Neuronal stem cell (in vitro differentiated cells): ENCODE measurements at regions not wholly inside any gene's neighbourhood (a gene's known extent, or its start where the extent isn't known, plus 50 kb on each side); places are given as distances from the start of the nearest gene placed in this dataset.

Experiments
- DNase-seq: peaks from one replicate; pipeline ENCODE4 v3.0.0-alpha.2; 2013; ENCODE audit warnings: low spot score
- H2AFZ ChIP-seq: one replicate; pipeline ENCODE4 v1.6.1; 2013; ENCODE audit warnings: mild to moderate bottlenecking, low read length, inconsistent platforms
- H2AK5ac ChIP-seq: 2 replicates; pipeline ENCODE4 v1.6.1; 2013; ENCODE audit warnings: low read depth, mild to moderate bottlenecking, inconsistent platforms, low read length, moderate library complexity, mixed read lengths
- H2BK120ac ChIP-seq: 2 replicates; pipeline ENCODE4 v1.6.1; 2013; ENCODE audit warnings: low read depth, mild to moderate bottlenecking, inconsistent platforms, low read length, moderate library complexity, mixed read lengths
- H2BK12ac ChIP-seq: one replicate; pipeline ENCODE4 v1.6.1; 2013; ENCODE audit warnings: low read length, inconsistent platforms
- H2BK15ac ChIP-seq: 2 replicates; pipeline ENCODE4 v1.6.1; 2013; ENCODE audit warnings: mild to moderate bottlenecking, low read length, inconsistent platforms, mixed read lengths
- H2BK5ac ChIP-seq: one replicate; pipeline ENCODE4 v1.6.1; 2013; ENCODE audit warnings: inconsistent platforms, mild to moderate bottlenecking, low read length, moderate library complexity
- H3K14ac ChIP-seq: one replicate; pipeline ENCODE4 v1.6.1; 2013; ENCODE audit warnings: low read length, inconsistent platforms
- H3K18ac ChIP-seq: 2 replicates; pipeline ENCODE4 v1.6.1; 2013; ENCODE audit warnings: low read length, inconsistent platforms
- H3K23ac ChIP-seq: 2 replicates; pipeline ENCODE4 v1.6.1; 2013; ENCODE audit warnings: low read depth, mild to moderate bottlenecking, mixed read lengths, low read length, inconsistent platforms; ENCODE audit not compliant: poor library complexity
- H3K27ac ChIP-seq: replicated peaks from 3 replicates; pipeline ENCODE4 v1.5.1; 2013; ENCODE audit warnings: low read length, inconsistent platforms
- H3K27me3 ChIP-seq, 3 experiments: 2 replicates each; pipeline ENCODE4 v1.6.1; 2013; ENCODE audit warnings: low read length in 3 of 3, mild to moderate bottlenecking in 2 of 3, inconsistent platforms in 1 of 3, low read depth in 1 of 3, mixed read lengths in 1 of 3, moderate library complexity in 1 of 3; ENCODE audit not compliant: control insufficient read depth in 3 of 3, insufficient read depth in 3 of 3
- H3K36me3 ChIP-seq, 2 donors: replicated peaks in 1 of 2; 2 replicates each; pipeline ENCODE4 v1.6.1; 2013; ENCODE audit warnings: low read length in 2 of 2; ENCODE audit not compliant: control insufficient read depth in 2 of 2, insufficient read depth in 2 of 2
- H3K4ac ChIP-seq: 2 replicates; pipeline ENCODE4 v1.6.1; 2013; ENCODE audit warnings: inconsistent platforms, mild to moderate bottlenecking, low read length, moderate library complexity
- H3K4me1 ChIP-seq, 2 donors: 1 replicate in 1 of 2; 2 replicates in 1 of 2; pipeline ENCODE4 v1.6.1; 2013; ENCODE audit warnings: low read length in 2 of 2, low read depth in 1 of 2; ENCODE audit not compliant: control insufficient read depth in 2 of 2, insufficient read depth in 1 of 2
- H3K4me2 ChIP-seq: one replicate; pipeline ENCODE4 v1.6.1; 2013; ENCODE audit warnings: mild to moderate bottlenecking, low read length, inconsistent platforms; ENCODE audit not compliant: insufficient read depth, poor library complexity, severe bottlenecking
- H3K4me3 ChIP-seq, 2 donors: 2 replicates each; pipeline ENCODE4 v1.5.1; 2013; ENCODE audit warnings: low read length in 2 of 2, mild to moderate bottlenecking in 2 of 2, inconsistent platforms in 1 of 2, moderate library complexity in 1 of 2
- H3K79me1 ChIP-seq: one replicate; pipeline ENCODE4 v1.6.1; 2013; ENCODE audit warnings: low read depth, mild to moderate bottlenecking, inconsistent platforms, low read length, moderate library complexity
- H3K9ac ChIP-seq: one replicate; pipeline ENCODE4 v1.6.1; 2013; ENCODE audit warnings: mild to moderate bottlenecking, low read depth, low read length, inconsistent platforms; ENCODE audit not compliant: poor library complexity
- H3K9me3 ChIP-seq, 2 donors: replicated peaks in 1 of 2; 2 replicates each; pipeline versions ENCODE3 to v1.6.1; 2013; ENCODE audit warnings: low read length in 2 of 2, mild to moderate bottlenecking in 2 of 2, inconsistent platforms in 1 of 2, low read depth in 1 of 2, mixed read lengths in 1 of 2, moderate library complexity in 1 of 2; ENCODE audit not compliant: control insufficient read depth in 2 of 2, insufficient read depth in 1 of 2
- H4K8ac ChIP-seq: one replicate; pipeline ENCODE4 v1.6.1; 2013; ENCODE audit warnings: low read depth, mild to moderate bottlenecking, inconsistent platforms, low read length, moderate library complexity
- H4K91ac ChIP-seq: one replicate; pipeline ENCODE4 v1.6.1; 2013; ENCODE audit warnings: low read length, low read depth, mild to moderate bottlenecking, inconsistent platforms; ENCODE audit not compliant: poor library complexity
- WGBS, 2 donors: extraction: QIAGEN DNeasy Blood & Tissue Kit; methylation state at CpG; one replicate each; pipeline ENCODE4 v1.1.7; 2013; ENCODE audit warnings: missing lambda C conversion rate in 2 of 2, mixed read lengths in 1 of 2; ENCODE audit not compliant: insufficient read length in 2 of 2, insufficient replicate concordance in 1 of 2; ENCODE audit errors: extremely low coverage in 2 of 2; 5-methylcytosine and 5-hydroxymethylcytosine counted together

GRCh38 chr11:42329929-42330565 lies 870.6 kb upstream of the LRRC4C start:
- Histone ChIP-seq H4K8ac (no peak overlapping the region), H3K18ac (no peak overlapping the region), H3K36me3 (no peaks in the 10 kb centered on the region), H3K27me3 (no peaks in the 10 kb centered on the region), H3K4me2 (no peak overlapping the region), H2BK5ac (no peak overlapping the region), H2BK12ac (no peak overlapping the region), H3K4ac (no peak overlapping the region), H3K4me3 (no peak overlapping the region), H2AFZ (no peak overlapping the region), H2BK15ac (no peak overlapping the region), H2BK120ac (no peak overlapping the region), H3K9ac (no peak overlapping the region), H3K27ac (no peak overlapping the region), H3K79me1 (no peaks in the 10 kb centered on the region), H3K4me1 (no peaks in the 10 kb centered on the region), H3K9me3 (no peaks in the 10 kb centered on the region), H3K14ac (no peak overlapping the region), H2AK5ac (no peak overlapping the region), H3K23ac (no peak overlapping the region), H4K91ac (no peak overlapping the region)
- WGBS, 2 donors: no CpG with 5 or more reads among the region's 5 CpGs
- no peak for DNase-seq

DNA sequence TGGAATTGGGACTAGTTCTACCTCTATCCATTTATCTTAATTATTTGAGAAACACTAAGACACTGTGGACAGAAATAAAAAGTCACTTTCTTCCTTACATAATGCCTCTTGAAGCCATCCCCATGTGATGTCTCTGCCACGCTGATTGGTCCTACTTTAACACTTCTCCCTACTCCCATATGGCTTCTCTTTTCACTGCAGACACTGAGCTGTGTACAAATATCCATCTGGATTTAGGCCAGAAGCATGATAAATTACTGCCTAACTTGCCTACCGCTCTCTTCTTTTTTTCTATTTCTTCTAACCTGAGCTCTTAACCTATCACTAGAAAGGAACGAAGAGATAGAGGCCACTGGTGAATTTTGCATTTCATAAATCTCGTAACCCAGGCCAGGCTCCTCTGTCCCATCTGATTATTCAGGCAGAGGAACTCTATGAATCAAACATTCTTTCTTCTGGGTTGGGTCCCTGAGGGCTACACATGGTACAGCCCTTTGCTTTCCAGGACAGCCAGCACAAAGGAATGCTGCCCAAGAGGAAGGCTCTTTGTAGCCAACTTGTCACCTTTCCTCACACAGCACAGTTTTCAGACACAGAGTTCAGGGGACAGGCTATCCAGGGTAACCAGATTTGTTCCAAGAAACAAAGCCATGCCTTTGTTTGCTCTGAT lies 878.5 kb upstream of the LRRC4C start:
- Histone ChIP-seq H2BK12ac (no peak overlapping the region), H3K79me1 (no peaks in the 10 kb centered on the region), H3K18ac (no peak overlapping the region), H4K91ac (no peak overlapping the region), H3K9ac (no peak overlapping the region), H2BK120ac (no peak overlapping the region), H3K4me3 (no peak overlapping the region), H3K14ac (no peak overlapping the region), H2BK5ac (no peak overlapping the region), H3K23ac (no peak overlapping the region), H3K36me3 (no peaks in the 10 kb centered on the region), H3K4me2 (no peak overlapping the region), H3K9me3 (peaks cover 0 to 2% of the 10 kb centered on the region in 2 donors), H3K4me1 (no peaks in the 10 kb centered on the region), H2AK5ac (no peak overlapping the region), H2AFZ (peak overlapping the region; percentile 49), H2BK15ac (no peak overlapping the region), H3K27me3 (no peaks in the 10 kb centered on the region), H3K27ac (no peak overlapping the region), H4K8ac (no peak overlapping the region), H3K4ac (no peak overlapping the region)
- WGBS, 2 donors: no CpG with 5 or more reads among the region's 4 CpGs
- DNase-seq: no peak

GRCh38 chr11:42344204-42344792 lies 884.8 kb upstream of the LRRC4C start:
- Histone ChIP-seq H3K4ac (peak overlapping the region; percentile 89), H4K91ac (no peak overlapping the region), H2BK120ac (no peak overlapping the region), H3K79me1 (no peaks in the 10 kb centered on the region), H3K9me3 (peaks cover 0 to 2% of the 10 kb centered on the region in 2 donors), H3K4me2 (no peak overlapping the region), H3K4me3 (no peak overlapping the region), H4K8ac (no peak overlapping the region), H3K23ac (no peak overlapping the region), H3K4me1 (no peaks in the 10 kb centered on the region), H3K9ac (no peak overlapping the region), H3K14ac (peak overlapping the region; percentile 71), H2AK5ac (no peak overlapping the region), H3K18ac (peak overlapping the region; percentile 57), H2BK15ac (no peak overlapping the region), H3K27ac (no peak overlapping the region), H3K27me3 (no peaks in the 10 kb centered on the region), H3K36me3 (no peaks in the 10 kb centered on the region), H2BK12ac (no peak overlapping the region), H2AFZ (no peak overlapping the region), H2BK5ac (no peak overlapping the region)
- whole genome bisulfite sequencing, 2 donors: no CpG with 5 or more reads among the region's 25 CpGs
- no peak for DNase-seq

DNA sequence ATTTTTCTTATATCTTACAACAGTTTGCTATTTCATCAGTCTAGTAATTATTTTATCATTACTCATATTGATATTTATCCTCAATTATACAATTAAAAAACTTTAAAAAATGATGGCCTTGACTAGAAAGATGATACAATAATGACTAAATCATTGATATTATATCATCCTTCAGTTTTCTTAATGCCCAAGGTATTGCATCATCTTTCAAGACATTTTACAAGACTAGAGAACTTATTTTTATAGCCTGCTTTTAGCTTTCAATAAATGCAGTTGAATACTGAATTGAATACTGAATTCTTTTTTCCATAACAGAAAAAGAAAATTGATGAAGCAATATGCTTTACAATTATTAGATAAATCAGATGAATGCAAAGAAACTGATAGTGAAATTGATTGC lies 886.5 kb upstream of the LRRC4C start:
- Histone ChIP-seq H3K9ac (no peak overlapping the region), H3K27ac (no peak overlapping the region), H4K8ac (no peak overlapping the region), H2BK12ac (no peak overlapping the region), H3K36me3 (no peaks in the 10 kb centered on the region), H3K4me2 (no peak overlapping the region), H3K79me1 (no peaks in the 10 kb centered on the region), H3K9me3 (no peaks in the 10 kb centered on the region), H4K91ac (no peak overlapping the region), H3K27me3 (no peaks in the 10 kb centered on the region), H2AFZ (no peak overlapping the region), H3K4me3 (no peak overlapping the region), H3K4me1 (no peaks in the 10 kb centered on the region), H3K14ac (no peak overlapping the region), H3K18ac (no peak overlapping the region), H2BK15ac (no peak overlapping the region), H3K23ac (no peak overlapping the region), H2BK5ac (no peak overlapping the region), H2AK5ac (no peak overlapping the region), H3K4ac (no peak overlapping the region), H2BK120ac (no peak overlapping the region)
- no peak for DNase-seq
